ENCODE measurements at regions not wholly inside any gene's neighbourhood (a gene's known extent, or its start where the extent isn't known, plus 50 kb on each side); places are given as distances from the start of the nearest gene placed in this dataset.

DNA sequence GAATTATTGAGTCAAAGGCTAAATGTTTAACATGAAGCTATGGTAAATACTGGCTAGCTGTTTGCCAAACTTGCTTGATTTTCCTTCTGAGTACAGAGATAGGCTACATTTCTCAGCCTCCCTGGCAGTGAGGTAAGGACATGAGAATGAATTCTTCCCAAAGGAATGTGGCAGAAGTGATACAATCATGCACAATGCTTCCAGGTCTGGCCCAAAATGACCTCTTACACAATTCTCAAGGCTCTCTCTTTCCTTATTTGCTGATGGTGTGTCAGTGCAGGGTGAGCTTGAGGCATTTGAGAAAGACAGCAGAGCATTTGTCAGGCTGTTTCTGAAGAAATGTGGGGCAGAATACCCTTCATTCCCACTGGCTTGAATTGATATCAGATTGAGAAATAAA lies 95.6 kb upstream of the NABP1 start:
- H3K4me1 Mint-ChIP-seq (ENCODE audit: low read depth): peaks cover 4% of the 10 kb centered on the region
- TF ChIP-seq, protein P1, sequence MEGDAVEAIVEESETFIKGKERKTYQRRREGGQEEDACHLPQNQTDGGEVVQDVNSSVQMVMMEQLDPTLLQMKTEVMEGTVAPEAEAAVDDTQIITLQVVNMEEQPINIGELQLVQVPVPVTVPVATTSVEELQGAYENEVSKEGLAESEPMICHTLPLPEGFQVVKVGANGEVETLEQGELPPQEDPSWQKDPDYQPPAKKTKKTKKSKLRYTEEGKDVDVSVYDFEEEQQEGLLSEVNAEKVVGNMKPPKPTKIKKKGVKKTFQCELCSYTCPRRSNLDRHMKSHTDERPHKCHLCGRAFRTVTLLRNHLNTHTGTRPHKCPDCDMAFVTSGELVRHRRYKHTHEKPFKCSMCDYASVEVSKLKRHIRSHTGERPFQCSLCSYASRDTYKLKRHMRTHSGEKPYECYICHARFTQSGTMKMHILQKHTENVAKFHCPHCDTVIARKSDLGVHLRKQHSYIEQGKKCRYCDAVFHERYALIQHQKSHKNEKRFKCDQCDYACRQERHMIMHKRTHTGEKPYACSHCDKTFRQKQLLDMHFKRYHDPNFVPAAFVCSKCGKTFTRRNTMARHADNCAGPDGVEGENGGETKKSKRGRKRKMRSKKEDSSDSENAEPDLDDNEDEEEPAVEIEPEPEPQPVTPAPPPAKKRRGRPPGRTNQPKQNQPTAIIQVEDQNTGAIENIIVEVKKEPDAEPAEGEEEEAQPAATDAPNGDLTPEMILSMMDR (IDR thresholded peaks at IDR 0.05): no peak
- intact Hi-C loops (cut with micrococcal nuclease): no loop called here
- no peaks in the 10 kb centered on the region for H3K36me3 Mint-ChIP-seq (ENCODE audit: low read depth)
- ChIA-PET POLR2A (interaction anchor here (0.7 kb wide), 1 partner anchor 15 kb away, joined by 5 read pairs; no protein-coding TSS in a partner anchor), CTCF (interaction anchor here (0.8 kb wide), 1 partner anchor 114 kb away, joined by 3 read pairs; no protein-coding TSS in a partner anchor)
- H3K27me3 Mint-ChIP-seq: no peaks in the 10 kb centered on the region
- no peak for DNase-seq
- H3K4me3 Mint-ChIP-seq: no peak overlapping the region
- no peak overlapping the region for H3K27ac Mint-ChIP-seq
- H3K9me3 Mint-ChIP-seq: no peaks in the 10 kb centered on the region
- no peak for ATAC-seq

DNA sequence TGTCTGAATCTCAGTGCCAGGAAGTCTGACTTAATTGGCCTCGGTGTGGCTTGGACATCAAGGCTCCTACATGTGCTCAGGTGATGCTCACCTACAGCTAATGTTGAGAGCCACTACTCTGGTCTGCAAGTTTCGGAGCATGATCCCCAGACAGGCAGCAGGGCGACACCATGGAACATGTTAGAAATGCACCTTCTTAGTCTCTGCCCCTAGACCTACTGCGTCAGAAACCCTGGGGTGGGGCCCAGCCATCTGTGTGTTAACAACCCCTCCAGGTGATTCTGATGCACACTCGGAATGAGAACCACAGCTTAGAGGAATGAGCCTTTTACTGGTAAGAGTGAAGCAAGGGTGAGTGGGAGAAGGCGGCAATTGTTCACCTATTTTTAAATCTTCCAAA lies 86.9 kb upstream of the NABP1 start:
- ChIA-PET CTCF (interaction anchor here (1.0 kb wide), 1 partner anchor 36 kb away, joined by 3 read pairs; no protein-coding TSS in a partner anchor), POLR2A (no interaction called here)
- DNase-seq (no peak), ATAC-seq (no peak)
- Mint-ChIP-seq H3K9me3 (no peaks in the 10 kb centered on the region), H3K4me1 (ENCODE audit: low read depth) (no peaks in the 10 kb centered on the region), H3K36me3 (ENCODE audit: low read depth) (no peaks in the 10 kb centered on the region), H3K4me3 (no peak overlapping the region), H3K27me3 (no peaks in the 10 kb centered on the region), H3K27ac (no peak overlapping the region)
- TF ChIP-seq, protein P1 (IDR thresholded peaks at IDR 0.05): no peak
- intact Hi-C loops (cut with micrococcal nuclease): no loop called here

GRCh38 chr2:191593622-191594385 lies 84.1 kb upstream of the NABP1 start:
- ChIA-PET POLR2A (no interaction called here), CTCF (no interaction called here)
- Mint-ChIP-seq H3K27ac (no peak overlapping the region), H3K4me1 (ENCODE audit: low read depth) (no peaks in the 10 kb centered on the region), H3K36me3 (ENCODE audit: low read depth) (no peaks in the 10 kb centered on the region), H3K27me3 (no peaks in the 10 kb centered on the region), H3K4me3 (no peak overlapping the region), H3K9me3 (no peaks in the 10 kb centered on the region)
- TF ChIP-seq, protein P1 (IDR thresholded peaks at IDR 0.05): no peak
- intact Hi-C loops (cut with micrococcal nuclease): no loop called here
- DNase-seq (no peak), ATAC-seq (no peak)

GRCh38 chr2:191597186-191597751 lies 80.7 kb upstream of the NABP1 start:
- H3K27me3 Mint-ChIP-seq: no peaks in the 10 kb centered on the region
- no peaks in the 10 kb centered on the region for H3K9me3 Mint-ChIP-seq
- ChIA-PET CTCF (no interaction called here), POLR2A (interaction anchor here (0.6 kb wide), 1 partner anchor 15 kb away, joined by 5 read pairs; no protein-coding TSS in a partner anchor)
- H3K27ac Mint-ChIP-seq: no peak overlapping the region
- no peak overlapping the region for H3K4me3 Mint-ChIP-seq
- ATAC-seq (no peak), DNase-seq (no peak)
- intact Hi-C loops (cut with micrococcal nuclease): no loop called here
- H3K4me1 Mint-ChIP-seq (ENCODE audit: low read depth): no peaks in the 10 kb centered on the region
- TF ChIP-seq, protein P1 (IDR thresholded peaks at IDR 0.05): no peak
- no peaks in the 10 kb centered on the region for H3K36me3 Mint-ChIP-seq (ENCODE audit: low read depth)

GRCh38 chr2:191598296-191598695 lies 79.6 kb upstream of the NABP1 start:
- intact Hi-C loops (cut with micrococcal nuclease): no loop called here
- no peaks in the 10 kb centered on the region for H3K27me3 Mint-ChIP-seq
- no peak overlapping the region for H3K27ac Mint-ChIP-seq
- DNase-seq: no peak
- no peaks in the 10 kb centered on the region for H3K4me1 Mint-ChIP-seq (ENCODE audit: low read depth)
- ATAC-seq: no peak
- ChIA-PET CTCF (interaction anchor here (0.6 kb wide), 1 partner anchor 69 kb away, joined by 3 read pairs; no protein-coding TSS in a partner anchor), POLR2A (interaction anchor here (0.6 kb wide), 1 partner anchor 334 kb away, joined by 4 read pairs; no protein-coding TSS in a partner anchor)
- H3K36me3 Mint-ChIP-seq (ENCODE audit: low read depth): no peaks in the 10 kb centered on the region
- H3K4me3 Mint-ChIP-seq: no peak overlapping the region
- no peaks in the 10 kb centered on the region for H3K9me3 Mint-ChIP-seq
- TF ChIP-seq, protein P1 (IDR thresholded peaks at IDR 0.05): no peak

Measured in activated CD8-positive, alpha-beta T cell treated with anti-CD3 and anti-CD28 coated beads for 36 hours (primary cell).